Vagina (tissue), 2 donors: ENCODE measurements at regions not wholly inside any gene's neighbourhood (a gene's known extent, or its start where the extent isn't known, plus 50 kb on each side); places are given as distances from the start of the nearest gene placed in this dataset.

Experiments
- DNase-seq, 2 donors: peaks; one replicate each; pipeline ENCODE4 v3.0.0-alpha.2; 2017; ENCODE audit errors: extremely low spot score in 2 of 2
- H3K27ac ChIP-seq: fragments of 200-600 bp; sonication (generic); one replicate; pipeline ENCODE4 v1.5.1; 2019
- H3K27me3 ChIP-seq: fragments of 200-600 bp; sonication (generic); one replicate; pipeline ENCODE4 v1.5.1; 2019
- H3K36me3 ChIP-seq, 2 donors: fragments of 200-600 bp; sonication (generic); one replicate each; pipeline ENCODE4 v1.5.1; 2017 to 2019
- H3K4me1 ChIP-seq: fragments of 200-600 bp; sonication (generic); one replicate; pipeline ENCODE4 v1.5.1; 2019
- H3K4me3 ChIP-seq, 2 donors: fragments of 200-600 bp; sonication (generic); 1 replicate in 1 of 2; 2 replicates in 1 of 2; pipeline ENCODE4 v1.5.1; 2016 to 2019
- H3K9me3 ChIP-seq: fragments of 200-600 bp; sonication (generic); one replicate; pipeline ENCODE4 v1.5.1; 2019
- CTCF ChIP-seq, 3 experiments: fragments of 450-650 bp in 2 of 3; fragments of 200-600 bp in 1 of 3; sonication (generic) in 1 of 3; IDR thresholded peaks; one replicate each; pipeline ENCODE4 v1.5.1; 2017 to 2019; ENCODE audit warnings: antibody characterized with exemption in 3 of 3, mild to moderate bottlenecking in 2 of 3, moderate library complexity in 2 of 3
- POLR2A ChIP-seq, 2 donors: fragments of 450-650 bp; IDR thresholded peaks; one replicate each; pipeline ENCODE4 v1.6.1; 2017; ENCODE audit warnings: antibody characterized with exemption in 2 of 2, mild to moderate bottlenecking in 2 of 2, moderate library complexity in 2 of 2
- POLR2AphosphoS5 ChIP-seq, 2 donors: sonication (generic); formaldehyde crosslinking; IDR thresholded peaks; one replicate each; pipeline ENCODE4 v1.9.0; 2017; ENCODE audit warnings: antibody characterized with exemption in 2 of 2, mild to moderate bottlenecking in 2 of 2, low read depth in 1 of 2; ENCODE audit not compliant: insufficient read depth in 1 of 2
- intact Hi-C: fragments of 100-400 bp; cut with DNase I; formaldehyde crosslinking; loops from one replicate; pipeline ENCODE4 v1.15.1; 2023

DNA sequence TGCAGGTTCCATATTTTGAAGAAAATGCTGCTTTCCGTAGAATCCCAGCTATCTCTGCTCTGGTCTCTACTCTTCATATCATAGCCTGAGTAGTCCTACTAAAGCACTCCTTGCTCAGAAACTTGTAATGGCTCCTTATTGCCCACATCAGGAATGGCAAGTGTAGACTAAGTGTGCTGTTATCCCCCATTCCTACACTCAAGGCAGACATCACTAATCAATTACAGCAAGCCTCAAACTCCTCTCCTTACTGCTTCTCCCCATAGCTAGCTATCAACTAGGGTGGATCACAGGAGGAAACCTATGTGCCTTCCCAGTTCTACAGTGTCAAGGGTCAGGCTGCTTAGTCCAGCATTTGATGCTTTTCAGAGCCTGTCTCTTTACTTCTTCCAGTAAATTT lies 163.4 kb downstream of the HAPSTR1 start:
- Histone ChIP-seq H3K9me3 (no peaks in the 10 kb centered on the region), H3K27me3 (no peaks in the 10 kb centered on the region), H3K36me3 (no peaks in the 10 kb centered on the region), H3K4me1 (no peaks in the 10 kb centered on the region), H3K27ac (no peak overlapping the region), H3K4me3 (no peak overlapping the region)
- intact Hi-C loops: no loop called here
- no peak for DNase-seq
- TF ChIP-seq CTCF (IDR thresholded peaks at IDR 0.05) (no peak), POLR2AphosphoS5 (IDR thresholded peaks at IDR 0.05; ENCODE audit: insufficient read depth in 1 of 2, low read depth in 1 of 2) (no peak), POLR2A (IDR thresholded peaks at IDR 0.05) (no peak)

DNA sequence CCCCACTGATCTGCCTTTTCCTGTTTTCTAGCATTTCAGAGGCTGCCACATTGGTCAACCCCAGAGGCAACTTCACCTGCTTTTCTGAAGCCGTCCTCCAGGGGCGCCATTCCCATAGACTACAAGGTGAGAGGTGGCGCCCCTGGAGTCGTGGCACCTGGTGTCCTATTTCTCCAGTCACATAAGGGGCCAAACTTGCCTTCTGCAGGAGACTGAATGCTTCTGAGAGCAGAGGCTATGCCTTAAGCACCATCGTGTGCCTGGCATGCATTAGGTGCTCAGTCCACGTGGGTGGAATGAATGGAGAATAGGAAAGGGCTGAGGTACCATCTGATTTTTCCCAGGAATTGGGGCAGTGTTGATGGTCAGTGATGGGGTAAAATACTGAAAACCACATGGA lies 164.8 kb downstream of the HAPSTR1 start:
- no peak for DNase-seq
- TF ChIP-seq POLR2A (IDR thresholded peaks at IDR 0.05) (no peak), CTCF (IDR thresholded peaks at IDR 0.05) (no peak)
- Histone ChIP-seq H3K9me3 (no peaks in the 10 kb centered on the region), H3K27me3 (no peaks in the 10 kb centered on the region), H3K4me3 (no peak overlapping the region), H3K27ac (no peak overlapping the region), H3K4me1 (no peaks in the 10 kb centered on the region), H3K36me3 (no peaks in the 10 kb centered on the region)
- intact Hi-C loops: no loop called here

DNA sequence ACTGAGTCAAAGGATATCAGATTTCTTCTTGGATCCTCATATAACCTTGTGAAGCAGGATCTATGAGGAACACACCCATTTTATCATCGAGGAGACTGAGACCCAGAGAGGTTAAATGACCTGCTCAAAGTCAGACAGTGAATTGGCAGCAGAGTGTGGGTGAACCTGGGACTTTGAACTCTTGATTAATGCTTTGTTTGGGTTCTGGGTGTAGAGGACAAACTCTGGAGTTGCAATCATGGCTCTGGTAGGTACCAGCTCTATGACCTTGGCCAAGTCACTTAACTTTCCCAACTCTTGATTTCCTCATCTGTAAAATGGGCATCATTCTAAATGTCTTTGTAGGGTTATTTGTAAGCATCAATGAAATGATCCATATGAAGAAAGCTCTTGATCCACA lies 166.4 kb downstream of the HAPSTR1 start:
- H3K36me3 ChIP-seq: no peaks in the 10 kb centered on the region
- no peak overlapping the region for H3K27ac ChIP-seq
- no peak overlapping the region for H3K4me3 ChIP-seq
- H3K9me3 ChIP-seq: no peaks in the 10 kb centered on the region
- no peak for DNase-seq
- H3K27me3 ChIP-seq: no peaks in the 10 kb centered on the region
- no peak for TF ChIP-seq POLR2AphosphoS5 (IDR thresholded peaks at IDR 0.05; ENCODE audit: insufficient read depth in 1 of 2, low read depth in 1 of 2)
- no peak for TF ChIP-seq POLR2A (IDR thresholded peaks at IDR 0.05)
- TF ChIP-seq CTCF (IDR thresholded peaks at IDR 0.05): no peak
- no peaks in the 10 kb centered on the region for H3K4me1 ChIP-seq
- intact Hi-C loops: no loop called here

DNA sequence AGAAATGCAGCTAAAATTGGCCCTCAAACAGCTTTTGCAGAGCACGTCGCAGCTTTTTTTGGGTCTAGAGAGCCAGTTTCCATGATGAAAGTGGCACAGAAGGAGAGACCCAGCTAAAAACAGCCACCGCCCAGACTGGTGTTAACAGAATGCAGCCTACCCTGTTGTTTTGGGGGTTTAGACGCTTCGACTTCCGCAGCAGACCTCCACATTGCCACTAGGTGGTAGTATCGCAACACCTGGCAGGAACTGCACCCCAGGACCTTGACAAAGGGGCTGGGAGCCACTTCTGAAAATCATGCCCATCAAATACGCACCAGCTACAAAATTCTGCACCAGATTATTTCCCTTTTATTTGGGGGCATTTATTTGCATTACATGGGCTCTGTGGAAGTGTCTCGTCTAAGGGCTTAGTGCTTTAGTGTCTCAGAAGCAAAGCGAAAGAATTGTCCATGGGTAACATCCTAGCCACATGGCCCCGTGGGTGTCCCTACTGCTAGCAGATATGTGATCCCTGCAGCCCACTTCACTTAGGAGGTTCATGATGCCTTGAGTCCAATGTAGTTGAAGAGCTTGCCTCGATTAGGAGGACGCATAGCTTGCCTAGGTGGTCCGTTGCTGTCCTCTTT lies 167.1 kb downstream of the HAPSTR1 start:
- TF ChIP-seq POLR2A (IDR thresholded peaks at IDR 0.05) (no peak), CTCF (IDR thresholded peaks at IDR 0.05) (no peak), POLR2AphosphoS5 (IDR thresholded peaks at IDR 0.05; ENCODE audit: insufficient read depth in 1 of 2, low read depth in 1 of 2) (no peak)
- H3K27me3 ChIP-seq: no peaks in the 10 kb centered on the region
- H3K27ac ChIP-seq: no peak overlapping the region
- no peaks in the 10 kb centered on the region for H3K9me3 ChIP-seq
- intact Hi-C loops: no loop called here
- H3K4me1 ChIP-seq: no peaks in the 10 kb centered on the region
- no peak for DNase-seq
- H3K36me3 ChIP-seq: no peaks in the 10 kb centered on the region
- H3K4me3 ChIP-seq: no peak overlapping the region

DNA sequence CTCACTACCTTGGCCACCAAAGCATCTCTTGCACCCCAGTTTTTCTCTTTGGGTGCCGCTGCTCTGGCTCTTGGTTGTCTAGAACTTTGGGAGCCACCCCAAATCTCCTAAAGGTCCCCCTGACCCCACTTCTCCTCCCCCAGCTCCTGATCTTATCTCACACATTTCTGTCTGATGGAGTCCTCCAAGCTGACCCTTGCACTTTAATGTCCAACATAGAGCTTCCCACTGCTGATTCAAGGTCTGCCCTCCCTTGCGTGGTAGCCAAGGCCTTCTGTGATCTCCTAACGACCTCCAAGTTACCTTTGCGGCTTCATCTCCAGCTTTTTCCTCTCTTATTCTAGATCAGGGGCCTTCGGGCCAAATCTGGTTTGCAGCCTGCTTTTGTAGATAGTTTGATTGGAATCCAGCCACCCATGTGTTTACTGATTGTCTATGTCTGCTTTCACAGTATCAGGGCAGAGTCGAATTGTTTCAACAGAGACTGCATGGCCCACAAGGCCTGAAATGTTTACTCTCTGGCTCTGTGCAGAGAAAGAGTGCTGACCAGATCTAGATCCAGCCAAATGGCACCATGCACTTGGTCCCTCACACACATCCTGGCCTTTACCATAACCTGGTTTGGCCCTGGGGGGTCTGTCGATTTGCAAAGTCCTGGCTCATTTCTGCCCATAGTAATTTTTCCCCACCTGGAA lies 168.6 kb downstream of the HAPSTR1 start:
- H3K27ac ChIP-seq: no peak overlapping the region
- H3K9me3 ChIP-seq: no peaks in the 10 kb centered on the region
- TF ChIP-seq POLR2A (IDR thresholded peaks at IDR 0.05) (no peak), CTCF (IDR thresholded peaks at IDR 0.05) (no peak), POLR2AphosphoS5 (IDR thresholded peaks at IDR 0.05; ENCODE audit: insufficient read depth in 1 of 2, low read depth in 1 of 2) (no peak)
- intact Hi-C loops: no loop called here
- no peaks in the 10 kb centered on the region for H3K36me3 ChIP-seq
- no peak overlapping the region for H3K4me3 ChIP-seq
- H3K27me3 ChIP-seq: no peaks in the 10 kb centered on the region
- DNase-seq: no peak
- no peaks in the 10 kb centered on the region for H3K4me1 ChIP-seq
